GM23248 (cell line): ENCODE measurements at regions not wholly inside any gene's neighbourhood (a gene's known extent, or its start where the extent isn't known, plus 50 kb on each side); places are given as distances from the start of the nearest gene placed in this dataset.

Experiments
- EZH2 ChIP-seq: fragments of 200-600 bp; sonication (generic); IDR thresholded peaks from 2 replicates; pipeline ENCODE4 v1.6.1; 2018; ENCODE audit warnings: antibody characterized with exemption, mild to moderate bottlenecking; ENCODE audit not compliant: insufficient read depth, poor library complexity, severe bottlenecking
- EZH2phosphoT487 ChIP-seq: fragments of 200-600 bp; sonication (generic); IDR thresholded peaks from 2 replicates; pipeline ENCODE4 v1.6.1; 2018; ENCODE audit warnings: antibody characterized with exemption, moderate library complexity, mild to moderate bottlenecking, low read depth; ENCODE audit not compliant: insufficient read depth

DNA sequence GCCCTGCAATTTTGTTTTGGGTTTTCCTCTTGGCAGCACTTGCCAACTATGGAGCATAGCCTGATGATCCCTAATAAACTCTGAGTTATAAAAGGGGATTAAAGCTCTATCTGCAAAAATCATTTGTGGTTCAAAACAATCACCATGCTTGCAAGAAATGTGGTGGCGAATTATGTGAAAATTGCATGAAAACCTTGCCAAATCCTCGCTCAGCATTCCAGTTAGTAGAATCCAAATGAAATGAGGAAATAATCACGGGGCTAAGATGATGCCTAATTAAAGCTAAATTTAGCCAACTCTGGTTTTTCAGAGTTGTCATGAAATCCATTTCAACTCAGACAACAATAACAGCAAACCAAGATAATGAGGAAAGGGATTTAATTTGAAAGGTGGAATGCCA, 73.0 kb upstream of the PROK2 start:
- no peak for TF ChIP-seq EZH2
- TF ChIP-seq EZH2phosphoT487 = no peak
